Thymus (tissue), 11 donors: ENCODE measurements at regions not wholly inside any gene's neighbourhood (a gene's known extent, or its start where the extent isn't known, plus 50 kb on each side); places are given as distances from the start of the nearest gene placed in this dataset.

Experiments used
- DNase-seq, 9 donors: peaks; one replicate each; pipeline ENCODE4 v3.0.0-alpha.2; 2013; ENCODE audit warnings: low spot score in 9 of 9, low read depth in 6 of 9, missing footprints in 1 of 9
- H3K27ac ChIP-seq, 2 donors: one replicate each; pipeline ENCODE4 v1.5.1; 2013; ENCODE audit warnings: control low read depth in 1 of 2, low read depth in 1 of 2, low read length in 1 of 2, mild to moderate bottlenecking in 1 of 2, moderate library complexity in 1 of 2
- H3K27me3 ChIP-seq, 2 donors: one replicate each; pipeline ENCODE4 v1.5.1; 2013; ENCODE audit warnings: low read length in 1 of 2; ENCODE audit not compliant: control insufficient read depth in 2 of 2, insufficient read depth in 1 of 2
- H3K36me3 ChIP-seq, 2 donors: one replicate each; pipeline ENCODE4 v1.5.1; 2013; ENCODE audit warnings: low read length in 1 of 2, mild to moderate bottlenecking in 1 of 2, moderate library complexity in 1 of 2; ENCODE audit not compliant: control insufficient read depth in 2 of 2, insufficient read depth in 2 of 2
- H3K4me1 ChIP-seq, 2 donors: one replicate each; pipeline ENCODE4 v1.5.1; 2013; ENCODE audit warnings: low read length in 2 of 2; ENCODE audit not compliant: control insufficient read depth in 2 of 2, insufficient read depth in 2 of 2
- H3K4me3 ChIP-seq, 2 donors: one replicate each; pipeline ENCODE4 v1.5.1; 2013; ENCODE audit warnings: low read length in 2 of 2, control low read depth in 1 of 2, mild to moderate bottlenecking in 1 of 2
- H3K9me3 ChIP-seq, 2 donors: one replicate each; pipeline ENCODE4 v1.5.1; 2013; ENCODE audit warnings: low read length in 1 of 2, mild to moderate bottlenecking in 1 of 2; ENCODE audit not compliant: control insufficient read depth in 2 of 2, insufficient read depth in 1 of 2
- WGBS: extraction: QIAGEN DNeasy Blood & Tissue Kit; methylation state at CpG from one replicate; pipeline ENCODE4 v1.1.7; 2013; 5-methylcytosine and 5-hydroxymethylcytosine counted together
- donor health status: healthy.

DNA sequence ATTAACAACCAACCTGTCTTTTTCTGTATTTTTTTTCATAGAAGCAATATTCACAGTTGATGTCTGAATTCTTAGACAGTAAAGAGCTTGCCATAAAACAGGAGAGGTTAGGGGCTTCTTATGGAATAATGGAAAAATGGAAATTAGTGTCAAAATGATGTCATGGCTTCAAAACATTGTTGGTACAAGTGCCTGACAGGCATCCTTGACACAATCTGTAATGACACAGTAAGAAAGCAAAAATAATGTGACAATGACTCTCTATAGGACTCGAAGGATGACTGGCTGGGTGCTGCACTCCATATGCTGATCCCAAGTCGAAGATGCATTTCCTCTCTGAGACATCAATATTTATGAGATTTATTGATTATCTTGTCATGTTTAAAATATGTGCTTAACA lies 205.3 kb upstream of the DACH1 start:
- no peaks in the 10 kb centered on the region for H3K36me3 ChIP-seq
- no peaks in the 10 kb centered on the region for H3K9me3 ChIP-seq
- 89% methylated on average over 2 of the region's 2 CpGs for WGBS
- no peak overlapping the region for H3K27ac ChIP-seq
- no peaks in the 10 kb centered on the region for H3K27me3 ChIP-seq
- no peak for DNase-seq
- no peak overlapping the region for H3K4me3 ChIP-seq
- no peaks in the 10 kb centered on the region for H3K4me1 ChIP-seq

DNA sequence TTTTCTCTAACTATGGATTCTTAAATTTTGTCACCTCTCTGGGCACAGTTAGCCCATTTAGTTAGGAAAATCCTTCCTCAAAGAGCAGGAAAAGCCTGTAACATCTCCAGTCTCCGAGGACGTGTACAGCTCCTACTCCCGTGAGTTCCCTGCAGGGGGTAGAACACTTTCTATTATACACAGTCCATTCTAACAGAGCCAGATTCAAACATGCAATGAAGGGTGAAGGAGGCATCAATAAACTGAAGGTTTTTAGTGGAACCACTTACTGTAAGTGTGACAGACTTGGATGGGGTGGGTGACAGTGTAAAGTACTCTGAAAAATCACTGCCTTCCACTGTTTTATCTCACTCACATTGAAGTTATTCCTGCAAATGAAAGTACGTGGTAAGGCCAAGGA lies 204.7 kb upstream of the DACH1 start:
- H3K27ac ChIP-seq = no peak overlapping the region
- no peaks in the 10 kb centered on the region for H3K36me3 ChIP-seq
- no peaks in the 10 kb centered on the region for H3K9me3 ChIP-seq
- no peaks in the 10 kb centered on the region for H3K4me1 ChIP-seq
- H3K4me3 ChIP-seq = no peak overlapping the region
- 87% methylated on average over 4 of the region's 4 CpGs for WGBS
- no peak for DNase-seq
- no peaks in the 10 kb centered on the region for H3K27me3 ChIP-seq

DNA sequence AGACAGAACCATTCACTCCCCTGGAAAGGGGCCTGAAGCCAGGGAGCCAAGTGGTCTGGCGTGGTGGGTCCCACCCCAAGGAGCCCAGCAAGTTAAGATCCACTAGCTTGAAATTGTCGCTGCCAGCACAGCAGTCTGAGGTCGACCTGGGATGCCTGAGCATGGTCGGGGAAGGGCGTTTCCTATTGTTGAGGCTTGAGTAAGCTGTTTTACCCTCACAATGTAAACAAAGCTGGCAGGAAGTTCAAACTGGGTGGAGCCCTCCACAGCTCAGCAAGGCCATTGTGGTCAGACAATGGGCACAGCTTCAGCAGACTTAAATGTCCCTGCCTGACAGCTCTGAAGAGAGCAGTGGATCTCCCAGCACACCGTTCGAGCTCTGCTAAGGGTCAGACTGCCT lies 195.6 kb upstream of the DACH1 start:
- H3K4me3 ChIP-seq = no peak overlapping the region
- WGBS = 77% methylated on average over 7 of the region's 7 CpGs
- no peak overlapping the region for H3K27ac ChIP-seq
- no peaks in the 10 kb centered on the region for H3K4me1 ChIP-seq
- H3K9me3 ChIP-seq = no peaks in the 10 kb centered on the region
- DNase-seq = no peak
- H3K27me3 ChIP-seq = no peaks in the 10 kb centered on the region
- H3K36me3 ChIP-seq = no peaks in the 10 kb centered on the region

DNA sequence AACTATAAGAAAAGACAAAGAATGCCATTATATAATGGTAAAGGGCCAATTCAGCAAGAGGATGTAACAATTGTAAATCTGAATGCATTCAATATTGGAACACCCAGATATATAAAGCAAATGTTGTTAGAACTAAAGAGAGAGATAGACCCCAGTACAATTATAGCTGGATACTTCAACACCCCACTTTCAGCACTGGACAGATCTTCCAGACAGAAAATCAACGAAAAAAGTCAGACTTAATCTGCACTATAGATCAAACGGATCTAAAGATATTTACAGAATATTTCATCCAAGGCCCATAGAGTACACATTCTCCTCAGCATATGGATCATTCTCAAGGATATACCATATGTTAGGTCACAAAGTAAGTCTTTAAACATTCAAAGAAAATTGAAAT lies 194.6 kb upstream of the DACH1 start:
- DNase-seq = no peak
- Histone ChIP-seq H3K27me3 (no peaks in the 10 kb centered on the region), H3K4me1 (no peaks in the 10 kb centered on the region), H3K27ac (no peak overlapping the region), H3K4me3 (no peak overlapping the region), H3K36me3 (no peaks in the 10 kb centered on the region), H3K9me3 (no peaks in the 10 kb centered on the region)
- 92% methylated on average over 2 of the region's 2 CpGs for WGBS

DNA sequence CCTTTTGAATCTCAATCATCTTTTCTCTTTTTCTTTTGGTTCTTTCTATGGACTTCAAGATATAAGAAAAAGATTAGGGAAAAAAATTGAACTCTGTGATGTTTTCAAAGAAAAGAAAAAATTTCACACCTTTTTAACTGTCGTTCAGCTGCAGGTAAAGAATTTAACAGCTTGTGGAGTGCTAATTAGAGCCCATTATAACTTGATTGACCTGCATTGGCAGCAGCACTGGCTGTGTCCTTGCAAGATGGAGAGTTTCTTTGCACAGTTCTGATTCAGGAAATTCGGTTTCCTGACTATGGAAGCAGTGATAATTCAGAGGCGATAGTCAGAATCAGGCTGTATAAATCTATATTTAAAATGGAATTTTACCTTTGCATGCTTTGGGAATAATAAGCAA lies 183.2 kb upstream of the DACH1 start:
- H3K4me1 ChIP-seq = no peaks in the 10 kb centered on the region
- no peaks in the 10 kb centered on the region for H3K36me3 ChIP-seq
- H3K27me3 ChIP-seq = no peaks in the 10 kb centered on the region
- no peaks in the 10 kb centered on the region for H3K9me3 ChIP-seq
- 73% methylated on average over 3 of the region's 3 CpGs for WGBS
- no peak overlapping the region for H3K4me3 ChIP-seq
- no peak for DNase-seq
- H3K27ac ChIP-seq = no peak overlapping the region

DNA sequence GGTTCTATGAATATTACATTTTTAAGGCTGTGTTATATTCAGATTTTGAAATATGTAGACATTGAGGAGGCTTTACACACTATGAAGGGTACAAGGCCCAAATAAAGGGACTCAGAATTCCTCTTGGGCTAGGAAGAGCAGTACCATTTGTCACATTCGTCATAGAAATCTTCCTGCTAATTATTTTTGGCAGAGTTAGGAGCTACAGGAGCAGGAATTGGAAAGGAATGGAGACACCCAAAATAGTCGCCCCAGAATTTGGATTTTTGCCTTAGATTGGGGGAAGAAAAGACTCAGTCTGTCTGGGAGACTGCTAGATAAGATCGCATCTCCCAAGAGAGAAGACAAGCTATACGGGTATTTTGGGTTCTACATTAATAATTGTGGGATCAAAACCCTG lies 176.4 kb upstream of the DACH1 start:
- Histone ChIP-seq H3K27me3 (no peaks in the 10 kb centered on the region), H3K36me3 (no peaks in the 10 kb centered on the region)
- 94% methylated on average over 4 of the region's 4 CpGs for WGBS

DNA sequence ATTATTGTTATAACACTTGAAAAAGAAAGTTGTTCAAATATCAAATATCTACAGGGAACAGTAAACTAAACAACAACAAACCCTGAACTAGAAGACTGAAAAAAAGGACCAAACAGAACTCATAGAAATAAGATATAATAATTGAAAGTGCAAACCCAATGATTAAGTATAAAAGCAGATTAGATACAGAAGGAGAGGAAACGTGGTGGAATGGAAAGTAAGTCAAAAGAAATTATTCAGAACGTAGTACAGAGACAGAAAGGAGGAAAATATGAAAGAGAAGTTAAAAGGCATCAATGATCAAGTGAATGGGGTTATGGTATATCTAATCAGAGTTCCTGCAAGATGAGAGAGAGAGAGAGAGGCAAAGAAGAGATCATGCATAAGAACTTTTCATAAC lies 174.2 kb upstream of the DACH1 start:
- WGBS = 84% methylated on average over 2 of the region's 2 CpGs

More for the DNA sequence above, 176.4 kb upstream of the DACH1 start:
- Histone ChIP-seq H3K27ac (no peak overlapping the region), H3K4me3 (no peak overlapping the region), H3K9me3 (peaks cover 0 to 3% of the 10 kb centered on the region in 2 donors), H3K4me1 (no peaks in the 10 kb centered on the region)
- DNase-seq = no peak

DNA sequence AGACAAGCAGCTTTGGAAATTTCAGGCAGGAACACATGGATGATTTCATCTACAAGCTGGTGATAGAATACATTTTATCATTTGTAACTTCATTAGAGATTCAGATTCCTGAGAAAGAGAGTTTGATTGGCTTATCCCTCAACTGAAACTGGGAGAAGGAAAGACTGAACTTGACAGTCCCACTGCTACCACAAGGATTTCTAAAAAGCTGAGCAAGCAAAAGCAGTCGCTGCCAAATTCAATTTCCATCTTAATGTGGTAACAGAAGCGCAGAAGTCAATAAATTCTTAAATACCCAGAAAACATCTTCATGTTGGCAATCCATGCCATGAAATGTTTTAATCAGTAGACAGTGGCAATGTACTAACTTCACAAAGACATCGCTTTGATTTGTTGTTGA lies 172.1 kb upstream of the DACH1 start:
- H3K27ac ChIP-seq = no peak overlapping the region
- H3K9me3 ChIP-seq = peaks cover 0 to 3% of the 10 kb centered on the region in 2 donors
- DNase-seq = no peak
- no peaks in the 10 kb centered on the region for H3K27me3 ChIP-seq
- 95% methylated on average over 3 of the region's 3 CpGs for WGBS
- H3K4me3 ChIP-seq = no peak overlapping the region
- no peaks in the 10 kb centered on the region for H3K4me1 ChIP-seq
- no peaks in the 10 kb centered on the region for H3K36me3 ChIP-seq

More for the DNA sequence above, 174.2 kb upstream of the DACH1 start:
- Histone ChIP-seq H3K9me3 (peaks cover 0 to 3% of the 10 kb centered on the region in 2 donors), H3K36me3 (no peaks in the 10 kb centered on the region), H3K4me1 (no peaks in the 10 kb centered on the region), H3K27ac (no peak overlapping the region), H3K4me3 (no peak overlapping the region), H3K27me3 (no peaks in the 10 kb centered on the region)
- no peak for DNase-seq

DNA sequence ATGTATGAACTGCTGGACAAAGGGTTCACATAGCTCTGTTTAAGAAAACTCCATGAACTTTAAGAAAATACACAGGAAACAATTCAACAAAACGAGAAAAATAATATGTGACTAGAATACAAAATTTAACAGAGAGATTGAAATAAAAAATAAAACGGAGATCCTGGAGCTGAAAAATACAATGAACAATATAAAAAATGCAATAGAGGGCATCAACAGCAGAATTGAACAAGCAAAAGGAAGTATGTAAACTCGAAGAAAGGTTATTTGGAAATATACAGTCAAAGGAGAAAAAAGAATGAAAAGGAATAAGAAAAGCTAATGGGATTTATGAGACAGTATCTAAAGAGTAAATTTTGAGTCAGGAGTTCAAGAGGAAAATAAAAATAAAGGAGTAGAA lies 163.0 kb upstream of the DACH1 start:
- 93% methylated on average over 3 of the region's 3 CpGs for WGBS
- H3K36me3 ChIP-seq = no peaks in the 10 kb centered on the region
- no peak for DNase-seq

DNA sequence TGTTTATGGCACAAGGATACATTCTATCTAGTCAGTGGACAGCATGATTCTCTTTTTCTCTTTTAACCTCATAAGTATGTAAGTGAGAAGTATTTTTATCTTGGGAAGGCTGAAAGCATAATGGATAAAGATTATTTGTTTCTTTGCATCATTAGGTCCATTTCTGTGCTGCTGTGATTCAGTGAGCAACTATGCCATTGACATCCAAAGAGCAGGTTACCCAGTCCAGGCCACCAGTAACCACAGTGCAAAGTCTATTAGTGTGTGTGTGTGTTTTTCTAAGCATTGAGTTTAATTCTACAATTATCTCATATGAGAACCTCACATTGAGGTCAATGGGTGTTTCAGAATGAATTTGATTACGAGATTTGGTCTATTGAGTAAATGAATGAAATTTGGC lies 158.8 kb upstream of the DACH1 start:
- Histone ChIP-seq H3K36me3 (no peaks in the 10 kb centered on the region), H3K27me3 (no peaks in the 10 kb centered on the region), H3K9me3 (peaks cover 0 to 15% of the 10 kb centered on the region in 2 donors), H3K27ac (no peak overlapping the region), H3K4me3 (no peak overlapping the region), H3K4me1 (no peaks in the 10 kb centered on the region)
- no peak for DNase-seq
- 99% methylated on average over 1 of the region's 1 CpG for WGBS

More for the DNA sequence above, 163.0 kb upstream of the DACH1 start:
- Histone ChIP-seq H3K4me3 (no peak overlapping the region), H3K4me1 (no peaks in the 10 kb centered on the region), H3K27ac (no peak overlapping the region), H3K27me3 (no peaks in the 10 kb centered on the region), H3K9me3 (peaks cover 0 to 3% of the 10 kb centered on the region in 2 donors)
